ENCODE measurements at regions not wholly inside any gene's neighbourhood (a gene's known extent, or its start where the extent isn't known, plus 50 kb on each side); places are given as distances from the start of the nearest gene placed in this dataset.
"Not testable (repeated sequence)": the region's sequence is repeated elsewhere in the genome, so short reads cannot be mapped to it uniquely, and the experiment has no call there.

GRCh38 chr7:46932306-46932675, 649.6 kb downstream of the TNS3 start:
- no peak for DNase-seq

DNA sequence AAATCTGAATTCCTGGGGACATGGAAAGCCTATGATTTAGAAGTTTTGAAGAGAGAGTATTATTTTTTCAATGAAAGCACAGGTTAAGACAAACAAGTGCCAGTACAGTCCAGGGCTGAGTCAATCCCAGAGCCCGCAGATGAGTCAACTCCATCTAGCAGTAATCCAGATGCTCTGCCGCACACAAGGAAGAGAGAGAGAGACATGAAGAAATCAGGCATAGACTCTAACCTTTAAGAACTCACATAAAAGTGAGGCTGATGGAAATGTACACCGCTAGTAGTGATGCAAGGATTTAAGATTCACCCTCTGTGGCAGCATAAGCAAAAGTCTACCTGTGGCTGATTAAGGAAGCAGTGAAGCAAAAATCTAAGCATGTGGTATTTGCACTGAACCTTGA, 651.5 kb downstream of the TNS3 start:
- DNase-seq: peak; percentile 93

- DNase-seq: no peak
Measured at GRCh38 chr7:46929359-46929758, 652.6 kb downstream of the TNS3 start.

- no peak for DNase-seq
Measured at GRCh38 chr7:46928719-46929118, 653.2 kb downstream of the TNS3 start.

- no peak for DNase-seq
Measured at GRCh38 chr7:46927131-46927810, 654.6 kb downstream of the TNS3 start.

- no peak for DNase-seq
Measured at GRCh38 chr7:46916581-46916980, 665.3 kb downstream of the TNS3 start.

DNA sequence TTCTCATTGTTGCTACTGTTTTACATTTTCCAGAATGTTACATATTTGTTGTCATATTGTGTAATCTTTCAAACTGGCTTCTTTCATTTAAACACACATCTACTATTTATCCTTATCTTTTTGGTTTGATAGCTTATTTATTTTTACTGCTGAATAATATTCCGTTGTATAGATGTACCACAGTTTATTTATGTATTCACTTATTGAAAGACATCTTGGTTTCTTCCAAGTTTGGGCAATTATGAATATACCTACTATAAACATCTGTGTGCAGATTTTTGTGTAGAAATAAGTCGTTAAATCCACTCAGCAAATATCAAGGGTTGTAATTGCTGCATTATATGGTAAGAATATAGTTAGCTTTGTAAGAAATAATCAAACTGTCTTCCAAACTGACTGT, 669.2 kb downstream of the TNS3 start:
- DNase-seq: no peak

- DNase-seq: peak; percentile 87
Measured at GRCh38 chr7:46909601-46910051, 672.3 kb downstream of the TNS3 start.

GRCh38 chr7:46908770-46909169, 673.1 kb downstream of the TNS3 start:
- DNase-seq: peak; percentile 91

- not testable (repeated sequence) for DNase-seq
Measured at GRCh38 chr7:46904523-46904922, 677.4 kb downstream of the TNS3 start.

DNA sequence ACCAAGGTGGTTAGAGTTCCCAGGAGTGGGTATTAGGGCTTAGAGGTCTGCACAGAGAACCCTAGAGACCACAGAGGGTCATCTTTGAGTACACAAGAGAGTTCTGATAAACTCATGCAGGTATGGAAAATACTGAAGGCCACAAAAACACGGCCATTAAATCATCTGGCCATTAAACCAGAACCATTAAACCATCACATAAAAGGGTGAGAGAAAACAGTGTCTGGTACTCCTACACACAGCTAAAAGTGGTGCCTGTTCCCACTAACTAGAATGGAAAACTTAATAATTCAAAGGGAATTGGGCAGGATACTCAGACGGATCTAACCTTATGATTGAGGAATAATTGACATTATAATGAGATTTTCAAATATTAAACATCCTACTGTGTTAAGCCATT, 679.4 kb downstream of the TNS3 start:
- DNase-seq: no peak

DNA sequence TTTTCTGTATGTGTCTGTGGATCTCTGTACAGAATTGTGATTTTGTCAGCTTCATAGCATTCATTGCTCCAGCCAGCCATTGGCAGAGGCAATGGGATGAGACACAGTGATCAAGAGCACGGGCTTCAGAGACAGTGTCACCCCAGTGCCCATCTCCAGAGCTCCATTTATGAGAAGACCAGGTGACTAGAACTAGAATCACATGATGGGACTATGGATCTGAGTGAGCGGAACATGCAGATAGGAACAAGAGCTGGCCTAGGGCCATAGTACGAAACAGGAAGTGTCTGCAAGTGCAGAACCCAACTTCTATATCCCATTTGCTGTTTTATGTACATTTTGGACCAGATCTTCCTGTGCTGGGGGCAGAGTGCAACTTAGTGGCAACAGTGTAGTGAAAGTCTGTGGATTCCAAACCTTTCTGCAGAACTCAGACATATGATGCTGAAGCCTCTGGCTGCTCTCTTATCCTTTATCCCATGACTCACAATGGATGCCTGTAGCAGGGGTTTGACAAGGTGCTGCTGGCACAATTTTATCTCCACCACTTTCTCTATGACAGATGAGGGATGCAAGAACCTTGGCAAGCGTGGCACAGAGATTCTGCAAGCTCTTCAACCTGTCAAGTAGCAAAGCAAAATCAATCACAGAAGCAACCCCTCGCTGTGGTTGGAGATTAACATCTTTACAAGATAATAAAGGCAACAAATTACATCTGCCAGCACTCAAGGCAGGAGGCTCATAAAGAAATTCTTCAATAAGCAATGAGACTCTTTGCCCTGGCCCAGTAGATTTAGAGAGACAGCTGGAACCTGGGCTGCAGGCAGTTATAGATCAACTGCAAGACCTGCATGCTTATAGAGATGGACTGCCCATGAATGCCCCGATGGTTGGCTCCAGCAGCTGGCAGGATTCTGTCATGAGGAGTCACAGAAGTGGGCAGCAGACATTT, 681.3 kb downstream of the TNS3 start:
- peak; percentile 18 for DNase-seq

GRCh38 chr7:46897381-46897780, 684.5 kb downstream of the TNS3 start:
- no peak for DNase-seq

- DNase-seq: no peak
Measured at GRCh38 chr7:46886669-46887374, 695.1 kb downstream of the TNS3 start.

- no peak for DNase-seq
Measured at GRCh38 chr7:46885167-46885566, 696.7 kb downstream of the TNS3 start.

GRCh38 chr7:46881507-46882127, 700.3 kb downstream of the TNS3 start:
- peak; percentile 43 for DNase-seq

DNA sequence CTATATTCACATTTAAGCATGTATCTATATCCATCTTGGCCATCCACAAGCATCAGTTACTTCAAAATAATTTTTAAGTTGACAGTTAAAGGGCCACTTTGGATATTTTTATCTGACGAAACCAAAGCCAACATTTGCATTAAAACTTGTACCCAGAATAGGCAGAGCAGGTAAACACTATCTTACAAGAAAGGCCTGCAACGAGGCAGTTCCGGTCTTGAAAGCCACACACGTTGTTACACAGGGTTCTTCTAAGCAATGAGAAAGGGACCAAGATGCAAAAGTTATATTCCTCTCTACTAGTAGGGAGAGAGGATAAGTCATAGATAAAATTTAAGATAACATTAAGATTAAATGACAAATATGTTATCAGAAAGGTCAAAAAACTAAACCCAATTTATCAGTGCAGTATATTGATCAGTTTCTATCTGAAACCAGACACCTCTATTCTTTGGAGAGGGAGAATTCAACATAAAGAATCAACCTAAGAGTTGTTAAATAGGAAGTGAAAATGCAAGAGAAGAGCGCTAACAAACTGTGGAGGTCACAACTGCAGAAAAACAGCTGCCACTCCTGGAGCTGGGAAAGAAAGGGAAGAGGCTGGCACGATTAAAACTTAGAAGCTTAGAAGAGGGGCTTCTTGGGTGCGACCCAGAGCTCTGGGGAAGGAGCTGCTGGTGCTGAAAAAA, 701.3 kb downstream of the TNS3 start:
- DNase-seq: no peak

- DNase-seq: no peak
Measured at GRCh38 chr7:46879783-46880182, 702.1 kb downstream of the TNS3 start.

- peak; percentile 45 for DNase-seq
Measured at GRCh38 chr7:46871516-46871915, 710.4 kb downstream of the TNS3 start.

DNA sequence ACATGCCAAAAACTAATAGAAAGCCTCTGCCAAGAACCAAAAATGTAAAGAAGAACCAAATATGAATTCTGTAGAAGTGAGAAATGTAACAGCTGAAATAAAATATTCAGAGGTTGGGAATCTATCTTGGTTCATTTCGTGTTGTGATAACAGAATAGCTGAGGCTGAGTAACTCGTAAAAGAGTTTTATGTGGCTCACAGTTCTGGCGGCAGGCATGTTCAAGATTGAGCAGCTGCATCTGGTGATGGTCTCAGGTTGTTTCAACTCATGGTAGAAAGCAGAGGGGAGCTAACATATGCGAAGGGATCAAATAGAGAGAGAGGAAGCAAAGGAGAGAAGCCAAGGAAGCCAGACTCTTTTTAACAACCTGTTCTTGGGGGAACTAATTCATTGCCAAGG, 717.2 kb downstream of the TNS3 start:
- no peak for DNase-seq

DNA sequence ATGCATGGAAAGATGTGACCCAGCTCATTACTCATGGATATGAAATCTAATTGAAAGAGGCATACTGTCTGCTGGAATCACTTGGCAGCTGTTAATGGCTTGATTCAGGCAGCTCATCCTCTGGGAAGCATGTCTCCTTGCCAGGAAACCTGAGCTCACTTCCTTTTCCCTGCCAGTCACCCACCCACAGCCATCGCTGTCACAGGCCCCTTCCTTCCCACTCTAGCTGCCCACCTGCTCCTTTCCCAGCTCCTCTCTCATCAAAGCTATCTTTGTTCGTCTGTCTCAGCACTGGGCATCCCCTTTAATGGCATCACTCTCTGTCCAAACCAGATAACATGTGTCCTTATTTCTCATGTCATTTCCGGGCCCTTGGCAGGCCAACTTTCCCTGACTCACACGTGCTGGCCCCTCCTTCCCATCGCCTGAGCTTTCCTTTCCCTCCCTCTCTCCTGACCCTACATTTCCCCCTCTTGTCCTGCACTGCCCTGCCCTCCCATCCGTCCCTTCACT, 721.9 kb downstream of the TNS3 start:
- peak; percentile 81 for DNase-seq

DNA sequence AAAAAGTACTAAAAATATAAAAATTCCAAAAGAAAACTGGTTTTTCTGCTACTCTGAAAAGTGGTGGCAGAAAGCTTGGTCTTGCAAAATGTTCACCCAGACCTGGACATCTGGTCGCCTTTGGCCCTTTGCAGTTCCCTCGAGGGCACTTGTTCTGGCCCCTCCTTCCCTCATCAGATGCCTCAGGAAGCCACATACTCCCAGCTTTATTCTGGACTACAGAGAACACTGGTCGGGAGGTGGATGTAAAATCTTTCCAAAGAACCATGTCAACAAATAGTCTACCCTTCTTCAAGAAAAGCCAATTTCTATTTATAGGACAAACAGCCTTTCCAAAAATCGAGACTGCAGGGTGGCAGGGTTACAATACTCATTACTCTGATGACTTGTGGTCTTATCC, 726.1 kb downstream of the TNS3 start:
- peak; percentile 26 for DNase-seq
